ENCODE measurements at regions not wholly inside any gene's neighbourhood (a gene's known extent, or its start where the extent isn't known, plus 50 kb on each side); places are given as distances from the start of the nearest gene placed in this dataset.
A peak's percentile ranks its signal among the peaks of the same experiment; 100 is the strongest.

GRCh38 chr5:102579379-102579778 is 80.6 kb upstream of the SLCO6A1 start:
- Histone ChIP-seq H3K4me1 (no peaks in the 10 kb centered on the region), H3K9me3 (no peaks in the 10 kb centered on the region), H3K27me3 (ENCODE audit: low read depth) (no peaks in the 10 kb centered on the region), H3K36me3 (no peaks in the 10 kb centered on the region), H3K4me3 (no peak overlapping the region), H3K27ac (no peak overlapping the region)
- intact Hi-C loops (cut with DNase I), result no loop called here
- no peak for DNase-seq
- no peak for TF ChIP-seq CTCF (IDR thresholded peaks at IDR 0.05)
- no peak for ATAC-seq

GRCh38 chr5:102581011-102581410 is 82.2 kb upstream of the SLCO6A1 start:
- intact Hi-C loops (cut with DNase I), result no loop called here
- Histone ChIP-seq H3K4me3 (no peak overlapping the region), H3K4me1 (no peaks in the 10 kb centered on the region), H3K27ac (no peak overlapping the region), H3K27me3 (ENCODE audit: low read depth) (no peaks in the 10 kb centered on the region), H3K9me3 (no peaks in the 10 kb centered on the region), H3K36me3 (no peaks in the 10 kb centered on the region)
- TF ChIP-seq CTCF (IDR thresholded peaks at IDR 0.05), result no peak
- ATAC-seq (no peak), DNase-seq (no peak)

GRCh38 chr5:102582696-102583095 is 83.9 kb upstream of the SLCO6A1 start:
- intact Hi-C loops (cut with DNase I), result no loop called here
- ATAC-seq, result no peak

GRCh38 chr5:102583276-102584124 is 84.7 kb upstream of the SLCO6A1 start:
- TF ChIP-seq CTCF (IDR thresholded peaks at IDR 0.05), result peak; percentile 39
- no peaks in the 10 kb centered on the region for H3K4me1 ChIP-seq
- H3K4me3 ChIP-seq, result no peak overlapping the region
- ATAC-seq (no peak), DNase-seq (no peak)
- H3K36me3 ChIP-seq, result no peaks in the 10 kb centered on the region
- H3K27me3 ChIP-seq (ENCODE audit: low read depth), result no peaks in the 10 kb centered on the region
- no peaks in the 10 kb centered on the region for H3K9me3 ChIP-seq
- H3K27ac ChIP-seq, result no peak overlapping the region
- intact Hi-C loops (cut with DNase I), result no loop called here

More at GRCh38 chr5:102582696-102583095, 83.9 kb upstream of the SLCO6A1 start:
- no peak for TF ChIP-seq CTCF (IDR thresholded peaks at IDR 0.05)
- no peaks in the 10 kb centered on the region for H3K27me3 ChIP-seq (ENCODE audit: low read depth)
- H3K36me3 ChIP-seq, result no peaks in the 10 kb centered on the region
- no peak overlapping the region for H3K27ac ChIP-seq
- no peaks in the 10 kb centered on the region for H3K4me1 ChIP-seq
- DNase-seq, result no peak
- no peak overlapping the region for H3K4me3 ChIP-seq
- H3K9me3 ChIP-seq, result no peaks in the 10 kb centered on the region

GRCh38 chr5:102589661-102590060 is 90.9 kb upstream of the SLCO6A1 start:
- Histone ChIP-seq H3K27me3 (ENCODE audit: low read depth) (no peaks in the 10 kb centered on the region), H3K4me3 (no peak overlapping the region), H3K4me1 (no peaks in the 10 kb centered on the region), H3K9me3 (no peaks in the 10 kb centered on the region), H3K27ac (no peak overlapping the region), H3K36me3 (no peaks in the 10 kb centered on the region)
- DNase-seq (no peak), ATAC-seq (no peak)
- intact Hi-C loops (cut with DNase I), result no loop called here
- no peak for TF ChIP-seq CTCF (IDR thresholded peaks at IDR 0.05)
